Inferior parietal cortex (tissue), 1 donor: ENCODE measurements at regions not wholly inside any gene's neighbourhood (a gene's known extent, or its start where the extent isn't known, plus 50 kb on each side); places are given as distances from the start of the nearest gene placed in this dataset.

Experiments used
- DNase-seq: peaks from one replicate; pipeline ENCODE4 v3.0.0-alpha.2; 2016; ENCODE audit errors: extremely low spot score

DNA sequence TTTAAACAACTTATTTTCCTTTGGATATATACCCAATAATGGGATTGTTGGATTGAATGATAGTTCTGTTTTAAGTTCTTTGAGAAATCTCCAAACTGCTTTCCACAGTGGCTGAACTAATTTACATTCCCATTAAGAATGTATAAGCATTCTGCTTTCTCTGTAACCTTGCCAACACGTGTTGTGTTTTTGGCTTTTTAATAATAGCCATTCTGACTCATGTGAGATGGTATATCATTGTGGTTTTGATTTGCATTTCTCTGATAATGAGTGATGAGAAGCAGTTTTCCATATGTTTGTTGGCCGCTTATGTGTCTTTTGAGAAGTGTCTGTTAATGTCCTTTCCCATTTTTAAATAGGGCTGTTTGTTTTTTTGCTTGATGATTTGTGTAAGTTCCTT is 155.6 kb upstream of the PITX2 start:
- no peak for DNase-seq

DNA sequence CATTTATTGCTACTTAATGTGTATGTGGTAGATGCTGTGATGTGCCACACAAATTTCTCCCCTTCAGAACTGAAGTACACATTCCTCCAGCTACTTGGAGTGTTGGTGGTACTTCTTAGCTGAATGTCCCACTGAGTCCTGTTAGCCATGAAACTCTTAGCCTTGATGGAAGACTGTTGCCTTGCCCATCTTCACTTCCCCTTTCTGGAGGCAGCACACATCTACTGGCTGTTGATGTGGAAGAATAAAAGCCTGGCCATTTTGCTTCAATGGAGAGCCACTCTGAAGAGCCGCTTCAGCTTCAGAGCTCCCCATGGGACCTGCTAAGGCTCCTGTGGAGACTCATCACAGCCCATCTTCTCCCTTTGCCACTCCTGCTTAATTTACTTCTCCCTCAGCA is 157.7 kb upstream of the PITX2 start:
- DNase-seq = no peak

DNA sequence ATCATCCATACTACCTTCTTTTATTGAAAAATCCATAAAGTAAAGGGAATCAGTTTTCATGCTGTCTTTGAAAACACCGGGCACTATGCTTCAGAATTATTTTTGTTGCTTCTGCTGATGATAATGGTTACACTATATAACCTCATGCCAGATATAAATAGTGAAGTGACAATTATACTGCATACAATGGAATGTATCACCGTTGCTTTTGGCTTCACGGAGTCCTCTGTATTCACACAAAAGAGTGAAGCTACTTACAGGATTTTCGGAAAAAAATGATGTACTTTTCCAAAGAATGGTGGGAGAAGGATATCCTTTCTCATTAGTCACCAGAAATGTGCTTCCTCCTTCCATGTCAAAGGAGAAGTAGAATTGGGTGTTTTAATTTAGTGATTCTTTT is 159.1 kb upstream of the PITX2 start:
- DNase-seq = no peak

DNA sequence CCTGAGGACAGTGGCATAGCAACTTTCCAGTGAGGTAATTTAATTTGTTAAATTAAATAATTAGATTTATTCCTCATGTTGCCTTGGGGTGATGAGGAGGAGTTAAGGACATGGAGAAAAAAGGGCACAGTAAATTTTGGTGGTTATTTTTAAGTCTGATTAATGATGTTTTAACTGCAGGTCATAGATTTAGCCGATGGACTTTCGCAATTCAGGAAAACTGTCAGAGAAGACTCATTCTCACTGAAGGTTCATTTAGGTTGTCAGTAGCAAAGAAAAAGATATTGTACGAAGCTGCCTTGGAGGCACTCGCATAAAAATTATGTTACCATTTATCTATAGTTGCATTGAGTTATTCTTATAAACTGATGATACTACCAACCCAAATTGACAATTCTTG is 164.2 kb upstream of the PITX2 start:
- DNase-seq = no peak

DNA sequence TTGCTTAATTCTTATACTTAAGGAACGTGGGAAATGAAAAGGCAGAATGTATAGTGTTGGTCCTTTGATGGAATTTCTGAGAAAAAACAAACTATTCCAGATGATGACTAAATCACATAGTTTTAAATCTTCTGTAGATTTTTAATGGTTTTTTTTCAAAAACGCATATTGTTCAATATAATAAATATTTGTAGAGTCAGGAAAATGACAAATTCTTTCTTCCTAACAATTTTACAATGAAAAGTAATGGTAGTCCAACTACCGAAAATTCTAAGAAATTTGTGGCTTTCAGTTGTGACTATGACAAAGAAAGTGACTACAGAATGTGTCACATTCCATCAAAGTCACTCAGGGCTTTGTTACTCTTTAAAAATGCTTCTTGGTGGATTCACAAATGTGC is 164.8 kb upstream of the PITX2 start:
- no peak for DNase-seq

DNA sequence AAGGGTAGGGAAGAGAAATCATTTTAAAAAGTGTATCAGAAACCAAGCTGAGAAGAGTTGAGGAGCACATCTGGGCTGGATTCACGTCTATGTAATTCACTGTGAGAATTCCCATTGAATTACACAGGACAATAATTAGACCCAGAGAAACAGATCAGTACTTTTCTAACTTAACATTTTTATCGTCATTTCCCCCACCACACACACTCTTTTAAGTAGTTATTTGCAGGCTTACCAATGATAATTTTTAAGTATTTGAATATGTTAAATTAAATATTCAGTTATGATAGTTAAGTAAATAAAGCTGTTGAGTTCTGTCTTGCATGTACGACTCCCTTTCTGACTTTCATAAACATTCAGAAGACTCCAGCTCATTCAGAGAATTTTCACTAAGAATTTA is 165.4 kb upstream of the PITX2 start:
- DNase-seq = no peak

DNA sequence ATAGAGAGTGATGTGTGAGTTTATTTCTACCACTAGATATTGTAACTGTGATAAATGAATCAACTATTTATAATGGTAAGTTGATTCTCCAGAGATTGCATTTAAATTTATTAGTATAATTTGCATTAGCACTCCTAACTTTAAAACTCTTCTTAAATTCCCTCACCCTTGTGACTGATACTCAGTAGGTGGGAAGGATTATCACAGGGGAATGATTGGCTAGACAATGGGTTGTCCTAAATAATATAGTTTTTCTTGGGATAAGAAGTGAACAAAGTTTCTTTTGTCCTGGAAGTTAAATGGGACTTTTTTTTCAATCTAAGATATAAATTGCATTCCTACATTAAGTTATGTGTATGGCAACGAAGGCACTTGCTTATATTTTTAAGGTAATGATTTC is 169.2 kb upstream of the PITX2 start:
- no peak for DNase-seq

DNA sequence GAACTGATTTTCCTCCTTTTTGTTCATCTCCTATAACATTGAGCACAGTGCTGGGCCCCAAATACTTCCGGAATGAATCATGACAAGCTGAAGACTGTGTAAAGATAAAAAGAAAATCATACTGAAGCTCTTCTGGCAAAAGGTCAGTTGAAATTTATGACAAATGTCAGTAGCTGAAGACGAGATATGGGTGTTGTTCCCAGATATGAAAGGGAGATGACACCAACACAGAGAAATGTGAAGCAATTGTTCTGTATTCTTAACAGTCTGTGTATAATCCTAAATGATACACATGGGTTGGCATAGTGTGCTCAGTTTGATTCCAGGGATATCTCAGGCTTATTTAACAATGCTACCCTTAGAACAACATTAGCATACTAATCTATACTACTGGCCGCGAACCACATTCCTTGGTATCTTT is 170.5 kb upstream of the PITX2 start:
- DNase-seq = no peak

DNA sequence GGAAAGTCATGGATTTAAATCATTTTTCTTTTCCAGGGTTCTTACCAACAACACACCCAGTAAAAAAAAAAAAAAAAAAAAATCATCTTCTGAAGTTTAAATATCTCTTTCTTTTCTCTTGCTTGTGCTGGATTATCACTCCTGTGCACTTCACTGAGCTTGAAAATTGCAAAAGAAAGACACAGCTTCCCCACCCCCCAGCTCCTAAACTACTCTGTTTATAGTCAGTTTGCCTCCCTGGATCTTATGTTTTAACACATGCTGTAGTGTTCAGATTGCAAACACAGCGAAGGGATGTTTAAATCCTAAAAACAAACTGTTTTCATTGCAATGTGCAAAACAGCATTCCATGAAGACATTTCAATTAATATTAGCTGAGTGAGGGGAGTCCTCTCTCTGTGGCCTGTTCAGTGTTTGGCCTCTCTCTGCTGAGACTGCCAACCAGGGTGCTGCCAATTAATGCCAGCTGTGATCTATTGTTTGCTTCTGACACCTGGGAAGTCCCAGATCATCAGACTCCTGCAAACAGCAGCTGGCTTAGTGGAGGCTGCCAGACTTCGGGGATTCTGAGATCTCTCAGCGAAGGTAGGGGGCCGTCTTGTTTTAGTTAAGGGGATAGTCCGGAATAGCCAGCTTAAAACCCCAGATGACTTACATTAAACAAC is 171.1 kb upstream of the PITX2 start:
- no peak for DNase-seq

DNA sequence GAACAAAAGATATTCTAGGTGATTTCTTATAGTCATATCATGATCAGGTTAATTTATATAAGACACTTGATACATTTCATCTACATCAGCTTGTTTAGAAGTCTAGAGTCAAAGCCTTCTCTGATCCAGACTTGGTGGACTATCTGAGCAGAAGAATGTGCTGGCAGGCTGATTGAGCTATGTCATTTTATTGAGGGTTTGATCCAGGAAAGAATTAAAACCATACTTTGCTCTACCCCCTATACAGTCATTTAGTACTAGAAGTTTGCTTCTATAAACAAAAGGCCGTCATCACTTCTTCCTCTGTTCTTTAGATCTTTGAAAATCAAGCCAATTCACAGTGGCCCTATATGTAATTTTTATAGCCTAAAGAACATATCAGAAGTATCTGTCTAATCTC is 173.1 kb upstream of the PITX2 start:
- no peak for DNase-seq

DNA sequence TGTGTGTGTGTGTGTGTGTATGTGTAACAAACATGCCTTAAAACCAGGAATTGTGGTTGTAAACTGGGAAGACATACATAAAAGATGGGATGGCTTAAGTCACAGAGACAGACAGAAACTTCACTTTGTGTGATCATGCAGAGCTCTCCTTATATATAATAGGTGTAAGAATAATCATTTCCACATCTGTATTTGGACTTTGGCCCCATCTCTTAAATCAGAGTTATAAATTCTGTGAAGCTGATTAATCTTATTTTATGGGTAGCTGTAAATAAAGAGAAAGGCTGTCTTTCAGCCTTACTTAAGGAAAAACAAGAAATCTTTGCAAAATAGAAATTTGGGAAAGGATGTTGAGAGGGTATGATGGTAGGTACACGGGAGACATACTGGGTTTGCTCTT is 174.6 kb upstream of the PITX2 start:
- DNase-seq = no peak

DNA sequence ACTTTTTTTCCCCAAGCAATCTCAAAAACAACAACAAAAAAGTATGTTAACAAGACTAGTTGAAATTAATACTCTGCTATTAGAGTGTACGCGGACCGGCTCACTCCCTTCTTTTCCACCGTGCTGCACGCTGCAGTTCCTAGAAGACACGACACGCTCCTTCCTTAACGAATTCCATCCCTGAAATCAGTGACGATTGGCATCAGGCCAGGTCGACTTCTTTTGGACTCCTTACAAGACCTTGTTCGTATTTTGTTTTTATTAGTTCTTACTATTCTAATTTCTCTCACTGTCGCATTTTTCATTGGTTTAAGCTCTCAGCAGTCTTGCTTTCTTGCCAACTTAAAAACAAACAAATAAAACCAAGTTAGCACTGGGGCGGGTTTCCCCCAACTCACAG is 175.8 kb upstream of the PITX2 start:
- no peak for DNase-seq

DNA sequence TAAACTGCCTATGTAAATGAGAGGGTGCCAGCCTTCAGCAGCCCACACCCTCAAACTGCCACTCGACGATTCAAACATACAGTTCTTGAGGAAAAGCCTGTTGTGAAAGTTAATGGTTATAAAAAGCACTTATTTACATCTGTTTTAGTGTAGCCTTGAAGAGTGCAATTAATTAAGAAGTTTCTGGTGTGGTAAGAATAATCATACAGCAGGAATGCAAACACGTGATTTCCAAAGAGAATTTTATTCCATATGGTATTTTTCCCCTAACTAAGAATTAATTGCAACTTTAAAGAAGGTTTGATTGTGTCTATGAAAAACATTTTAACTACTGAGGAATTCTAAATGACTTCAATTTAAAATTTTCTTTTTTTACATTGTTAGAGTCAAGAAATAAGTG is 176.3 kb upstream of the PITX2 start:
- DNase-seq = no peak

DNA sequence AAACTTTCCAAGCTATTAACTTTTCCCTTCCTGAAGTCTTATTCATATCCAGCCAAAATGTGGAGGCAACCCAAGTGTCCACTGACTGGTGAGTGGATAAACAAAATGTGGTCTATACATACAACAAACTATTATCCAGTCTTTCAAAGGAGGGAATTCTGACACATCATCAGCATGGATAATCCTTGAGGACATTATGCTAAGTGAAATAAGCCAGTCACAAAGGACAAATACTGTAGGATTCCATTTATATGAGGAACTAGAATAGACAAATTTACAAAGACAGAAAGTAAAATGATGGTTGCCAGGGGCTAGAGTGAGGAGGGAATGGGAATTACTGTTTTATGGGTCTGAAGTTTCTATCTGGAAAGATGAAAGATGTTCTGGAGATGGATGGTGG is 178.7 kb upstream of the PITX2 start:
- no peak for DNase-seq

DNA sequence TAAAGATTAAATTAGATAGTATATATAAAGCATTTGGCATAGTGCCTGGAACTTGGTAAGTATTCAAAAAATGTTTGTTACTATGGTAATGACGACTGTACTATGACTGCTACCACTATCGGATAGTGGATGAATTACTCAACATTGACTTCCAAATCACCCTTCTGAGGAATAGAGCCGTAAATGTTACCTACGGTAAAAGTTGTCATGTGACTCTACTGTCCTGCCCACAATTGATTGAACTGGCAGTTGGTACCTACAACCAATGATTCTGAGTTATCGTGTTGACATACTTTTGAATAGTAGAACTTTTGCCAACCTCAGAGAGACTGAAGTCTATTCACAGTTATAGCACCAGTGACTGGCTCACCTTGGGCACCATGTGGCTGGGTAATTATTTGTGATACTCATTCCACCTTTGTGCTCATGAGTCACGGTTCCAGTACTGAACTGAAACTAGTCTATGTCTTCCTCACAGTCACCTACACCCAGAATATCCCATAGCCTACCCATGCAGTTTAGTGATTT is 185.5 kb upstream of the PITX2 start:
- DNase-seq = no peak

DNA sequence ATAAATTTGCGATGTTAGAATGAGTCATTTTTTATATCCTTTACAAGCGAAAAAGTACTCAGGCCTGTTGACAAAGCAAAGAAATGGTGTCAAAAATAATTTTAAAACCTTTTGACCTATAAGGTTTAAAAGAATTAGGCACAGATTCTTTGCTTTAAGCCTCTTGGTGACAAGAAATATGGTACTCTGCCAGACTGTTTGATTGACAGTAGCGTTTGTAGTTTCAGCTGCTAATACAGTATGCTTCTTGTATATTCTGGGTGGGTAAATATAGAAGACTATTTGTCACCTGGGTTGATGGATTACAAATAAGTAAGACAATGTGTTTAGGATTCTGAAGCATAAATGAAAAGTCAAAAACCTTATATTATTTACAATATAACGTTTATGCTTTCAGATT is 193.1 kb upstream of the PITX2 start:
- DNase-seq = no peak

DNA sequence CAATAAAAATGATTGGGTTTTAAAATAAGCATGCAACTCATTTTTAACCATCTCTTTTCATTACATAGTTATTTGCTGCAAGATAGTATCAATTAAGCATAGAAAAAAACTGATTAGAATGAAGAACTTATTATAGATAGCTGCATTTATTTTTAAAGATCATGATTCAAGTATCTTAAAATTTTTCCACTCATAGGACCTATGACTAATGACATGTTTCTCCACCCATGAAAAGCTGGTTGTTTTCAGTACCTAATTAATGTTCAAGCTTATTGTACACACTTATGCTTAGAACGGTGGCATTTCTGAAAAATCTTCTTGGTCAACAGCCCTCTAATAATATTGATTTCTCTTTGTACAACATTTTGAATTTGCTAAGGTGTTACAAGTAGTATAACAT is 193.5 kb upstream of the PITX2 start:
- no peak for DNase-seq

DNA sequence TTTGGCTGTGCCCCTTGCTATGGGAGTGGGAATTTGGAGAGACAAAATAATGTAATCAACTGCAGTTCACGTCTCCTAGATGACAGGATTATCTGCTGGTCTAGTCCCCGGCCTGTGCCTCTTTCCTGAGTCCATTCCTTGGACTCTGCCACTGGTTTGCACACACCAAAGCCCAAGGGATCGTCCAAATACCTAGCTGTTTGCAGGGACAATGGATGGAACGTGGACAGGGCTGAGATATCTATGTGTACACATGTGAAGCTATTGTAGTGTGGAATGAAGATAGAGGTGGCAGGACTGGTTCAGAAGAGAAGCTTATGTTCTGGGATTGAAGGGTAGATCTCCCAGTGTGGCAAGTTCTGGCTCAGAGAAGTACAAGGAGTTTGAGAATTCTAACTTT is 198.3 kb upstream of the PITX2 start:
- no peak for DNase-seq

DNA sequence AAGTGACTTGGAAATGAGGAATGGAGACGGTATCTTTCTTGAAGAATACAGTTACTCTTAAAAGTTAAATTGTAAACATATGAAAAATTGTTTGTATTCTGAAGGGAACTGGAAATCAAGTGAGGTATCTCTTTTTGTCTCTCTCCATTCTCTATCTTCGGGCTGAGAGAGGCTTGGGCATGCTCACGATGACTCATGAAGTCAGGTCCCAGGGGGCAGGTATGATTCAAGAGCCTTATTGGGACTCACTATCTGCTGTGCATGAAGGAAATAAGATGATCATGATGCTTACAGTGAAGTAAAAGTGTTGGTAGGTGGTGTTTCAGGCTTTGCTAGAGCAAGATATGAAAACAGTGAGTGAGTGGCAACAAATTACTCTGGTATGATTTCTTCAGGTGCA is 200.4 kb upstream of the PITX2 start:
- DNase-seq = no peak

DNA sequence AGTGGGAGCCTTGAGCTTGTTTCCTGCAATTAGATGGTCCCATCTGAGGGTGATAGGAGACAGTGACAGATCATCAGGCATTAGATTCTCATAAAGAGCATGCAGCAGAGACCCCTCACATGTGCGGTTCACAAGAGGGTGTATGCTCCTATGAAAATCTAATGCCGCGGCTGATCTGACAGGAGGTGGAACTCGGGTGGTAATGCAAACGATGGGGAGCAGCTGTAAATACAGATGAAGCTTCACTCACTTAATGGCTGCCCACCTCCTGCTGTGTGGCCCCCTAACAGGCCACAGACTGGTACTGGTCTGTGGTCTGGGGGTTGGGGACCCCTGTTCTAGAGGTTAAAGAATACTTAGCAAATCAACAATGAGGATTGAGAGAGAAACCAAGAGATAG is 201.5 kb upstream of the PITX2 start:
- no peak for DNase-seq

DNA sequence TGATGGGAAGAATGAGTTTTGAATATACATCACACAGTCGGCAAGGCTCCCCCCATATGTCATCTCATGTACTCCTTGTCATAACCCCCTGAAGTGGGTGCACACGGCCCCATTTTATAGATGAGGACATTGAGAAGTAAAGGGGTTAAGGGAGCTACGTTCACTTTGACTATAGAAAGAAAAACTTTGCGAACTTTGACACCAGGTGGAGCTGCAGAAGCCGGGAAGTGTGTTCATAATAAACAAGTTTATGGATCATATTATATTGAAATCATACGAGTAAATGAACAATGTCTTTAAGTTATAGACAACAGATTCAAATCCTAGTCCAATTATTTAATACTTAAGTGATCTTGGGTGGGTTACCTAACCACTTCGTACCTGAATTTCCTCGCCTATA is 203.8 kb upstream of the PITX2 start:
- no peak for DNase-seq

DNA sequence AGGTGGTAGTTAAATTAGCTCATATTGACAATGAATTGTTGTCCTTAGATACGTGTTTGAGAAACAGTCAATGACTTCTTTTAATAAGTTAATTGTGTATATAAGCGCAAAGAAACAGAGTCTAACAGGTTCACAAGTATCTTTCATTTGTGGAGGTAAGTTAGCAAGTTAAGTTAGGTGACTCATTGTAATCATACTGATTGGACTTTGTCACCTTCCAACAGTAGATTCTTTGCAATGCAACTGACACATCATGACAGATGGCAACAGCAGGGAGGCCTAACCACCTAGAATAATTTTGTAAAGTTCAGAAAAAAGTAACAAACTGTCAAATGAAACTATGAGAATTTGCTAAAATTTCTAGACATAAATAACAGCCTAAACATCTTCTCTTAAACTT is 207.6 kb upstream of the PITX2 start:
- DNase-seq = no peak

DNA sequence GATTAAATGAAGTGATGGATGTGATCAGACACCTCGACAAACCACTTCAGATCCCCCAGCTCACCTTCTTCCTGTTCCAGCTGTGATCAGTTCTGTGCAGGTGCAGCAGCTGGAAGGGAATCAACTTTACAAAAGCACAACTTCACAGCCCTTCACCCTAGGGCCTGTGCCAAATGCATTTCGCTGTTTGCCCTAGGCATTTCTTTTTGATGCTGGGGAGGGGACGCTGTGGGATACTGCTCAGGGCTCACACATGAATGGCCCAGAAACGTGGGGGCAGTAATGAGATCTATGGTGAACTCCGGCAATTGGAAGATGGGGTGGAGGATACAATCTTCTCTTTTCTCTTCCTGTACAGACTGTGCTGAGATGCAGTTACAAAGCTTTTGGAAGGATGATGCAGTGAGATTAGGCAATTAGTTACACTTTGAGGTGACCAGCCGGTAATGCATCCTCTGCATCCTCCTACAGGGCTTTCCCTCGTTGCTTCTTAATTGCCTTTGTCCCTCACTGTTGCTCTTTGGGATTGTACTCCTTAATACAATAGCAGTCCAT is 215.1 kb upstream of the PITX2 start:
- no peak for DNase-seq

DNA sequence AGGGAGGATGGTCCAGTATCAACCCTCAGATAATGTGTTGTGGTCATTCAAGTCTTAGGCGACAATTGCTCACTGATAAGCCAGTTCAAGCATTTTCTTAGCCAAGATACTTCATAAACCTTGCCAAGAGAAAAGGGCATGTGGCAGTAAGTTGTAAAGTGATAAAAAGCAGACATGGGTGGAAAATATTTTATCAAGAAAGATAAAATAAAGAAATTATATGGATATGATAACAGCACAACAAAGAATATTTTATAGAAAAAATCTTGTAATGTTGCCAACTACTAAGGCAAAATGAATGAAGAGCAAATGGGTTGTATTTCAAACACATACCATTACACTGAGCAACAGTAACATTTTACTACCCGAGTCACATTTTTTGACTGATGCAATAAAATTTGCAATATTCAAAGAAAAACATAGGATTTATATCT is 217.4 kb upstream of the PITX2 start:
- no peak for DNase-seq
